Neural progenitor cell (in vitro differentiated cells): ENCODE measurements at regions not wholly inside any gene's neighbourhood (a gene's known extent, or its start where the extent isn't known, plus 50 kb on each side); places are given as distances from the start of the nearest gene placed in this dataset.
"Not testable (repeated sequence)": the region's sequence is repeated elsewhere in the genome, so short reads cannot be mapped to it uniquely, and the experiment has no call there.

Experiments used
- CTCF ChIP-seq: fragments of 200-600 bp; sonication (generic); IDR thresholded peaks from 2 replicates; pipeline ENCODE4 v1.5.1; 2017; ENCODE audit warnings: antibody characterized with exemption, mild to moderate bottlenecking
- EZH2 ChIP-seq: fragments of 200-600 bp; sonication (generic); IDR thresholded peaks from 2 replicates; pipeline ENCODE4 v1.6.1; 2017; ENCODE audit warnings: antibody characterized with exemption, mild to moderate bottlenecking, moderate library complexity

- TF ChIP-seq CTCF, EZH2: not testable (repeated sequence)
Observed at GRCh38 chr10:29861231-29861630, 198.2 kb downstream of the JCAD start.
